Transverse colon (tissue), 4 donors: ENCODE measurements at regions not wholly inside any gene's neighbourhood (a gene's known extent, or its start where the extent isn't known, plus 50 kb on each side); places are given as distances from the start of the nearest gene placed in this dataset.

Experiments
- DNase-seq: peaks from one replicate; pipeline ENCODE4 v3.0.0-alpha.2; 2019
- H3K27ac ChIP-seq, 4 donors: fragments of 200-600 bp; sonication (generic); 2 replicates each; pipeline ENCODE4 v1.5.1; 2016 to 2018; ENCODE audit warnings: inconsistent platforms in 4 of 4
- H3K27me3 ChIP-seq: fragments of 200-600 bp; sonication (generic); 2 replicates; pipeline ENCODE4 v1.5.1; 2017; ENCODE audit warnings: inconsistent platforms
- H3K36me3 ChIP-seq, 4 donors: fragments of 200-600 bp; sonication (generic); 2 replicates each; pipeline ENCODE4 v1.5.1; 2017 to 2019; ENCODE audit warnings: inconsistent platforms in 4 of 4
- H3K4me1 ChIP-seq, 4 donors: fragments of 200-600 bp; sonication (generic); 2 replicates each; pipeline ENCODE4 v1.5.1; 2017 to 2020; ENCODE audit warnings: inconsistent platforms in 4 of 4
- H3K4me3 ChIP-seq, 4 donors: fragments of 200-600 bp; sonication (generic); 1 replicate in 1 of 4; 2 replicates in 3 of 4; pipeline versions ENCODE4 v1.5.1 to v1.6.1; 2017 to 2019; ENCODE audit warnings: inconsistent platforms in 4 of 4
- H3K9me3 ChIP-seq, 2 donors: fragments of 200-600 bp; sonication (generic); 2 replicates each; pipeline ENCODE4 v1.5.1; 2017 to 2019; ENCODE audit warnings: inconsistent platforms in 2 of 2
- CTCF ChIP-seq, 5 experiments: fragments of 200-600 bp in 3 of 5; fragments of 450-650 bp in 2 of 5; sonication (generic) in 3 of 5; IDR thresholded peaks; 1 replicate in 2 of 5; 2 replicates in 3 of 5; pipeline ENCODE4 v1.5.1; 2016 to 2017; ENCODE audit warnings: antibody characterized with exemption in 5 of 5, inconsistent platforms in 3 of 5, mild to moderate bottlenecking in 2 of 5, moderate library complexity in 1 of 5
- EP300 ChIP-seq: sonication (generic); formaldehyde crosslinking; IDR thresholded peaks from one replicate; pipeline ENCODE4 v1.6.1; 2017; ENCODE audit warnings: antibody characterized with exemption, low read depth
- POLR2A ChIP-seq: fragments of 450-650 bp; IDR thresholded peaks from one replicate; pipeline ENCODE4 v1.6.1; 2016; ENCODE audit warnings: antibody characterized with exemption, mild to moderate bottlenecking, moderate library complexity
- POLR2AphosphoS5 ChIP-seq, 3 donors: sonication (generic); formaldehyde crosslinking; IDR thresholded peaks; one replicate each; pipeline ENCODE4 v1.6.1; 2016; ENCODE audit warnings: antibody characterized with exemption in 3 of 3
- WGBS, 2 donors: methylation state at CpG; one replicate each; pipeline ENCODE4 v1.1.5; 2018; ENCODE audit warnings: low coverage in 1 of 2; 5-methylcytosine and 5-hydroxymethylcytosine counted together
- in situ Hi-C, 4 donors: fragments of 200-750 bp; cut with MboI; loops; one replicate each; pipeline versions ENCODE4 v1.15.0 to v1.15.1; 2017; ENCODE audit warnings: low sequenced_read_pairs in 3 of 4, low pct_ligation_motif_present in 1 of 4, low pct_unique_long_range_greater_than_20kb in 1 of 4
- intact Hi-C: fragments of 100-400 bp; cut with DNase I; formaldehyde crosslinking; loops from one replicate; pipeline ENCODE4 v1.15.1; 2023; ENCODE audit warnings: low total_unique reads

GRCh38 chr10:36354633-36355032 lies 712.5 kb upstream of the FZD8 start:
- intact Hi-C loops, result no loop called here

GRCh38 chr10:36351159-36351558 lies 709.1 kb upstream of the FZD8 start:
- intact Hi-C loops, result no loop called here
- Histone ChIP-seq H3K4me1 (no peaks in the 10 kb centered on the region), H3K27ac (no peak overlapping the region), H3K9me3 (no peaks in the 10 kb centered on the region), H3K36me3 (no peaks in the 10 kb centered on the region), H3K4me3 (no peak overlapping the region), H3K27me3 (no peaks in the 10 kb centered on the region)
- in situ Hi-C loops, result no loop called here
- no peak for DNase-seq
- 76 to 78% methylated on average over 1 to 2 of the region's 2 CpGs for WGBS, 2 donors
- TF ChIP-seq POLR2AphosphoS5 (IDR thresholded peaks at IDR 0.05) (peak in 1 of 3 donors; percentile 30), CTCF (IDR thresholded peaks at IDR 0.05) (no peak)

More at GRCh38 chr10:36354633-36355032, 712.5 kb upstream of the FZD8 start:
- no peaks in the 10 kb centered on the region for H3K36me3 ChIP-seq
- no peaks in the 10 kb centered on the region for H3K9me3 ChIP-seq
- H3K4me1 ChIP-seq, result no peaks in the 10 kb centered on the region
- DNase-seq, result no peak
- 58 to 85% methylated on average over 2 of the region's 2 CpGs for WGBS, 2 donors
- TF ChIP-seq POLR2AphosphoS5 (IDR thresholded peaks at IDR 0.05) (no peak), CTCF (IDR thresholded peaks at IDR 0.05) (no peak), EP300 (no peak), POLR2A (no peak)
- H3K27ac ChIP-seq, result no peak overlapping the region
- in situ Hi-C loops, result no loop called here
- H3K4me3 ChIP-seq, result no peak overlapping the region
- no peaks in the 10 kb centered on the region for H3K27me3 ChIP-seq

- no peaks in the 10 kb centered on the region for H3K9me3 ChIP-seq
- no peaks in the 10 kb centered on the region for H3K27me3 ChIP-seq
- H3K4me3 ChIP-seq, result no peak overlapping the region
- intact Hi-C loops (no loop called here), in situ Hi-C loops (no loop called here)
- no peaks in the 10 kb centered on the region for H3K4me1 ChIP-seq
- no peak overlapping the region for H3K27ac ChIP-seq
- TF ChIP-seq POLR2A (no peak), CTCF (IDR thresholded peaks at IDR 0.05) (no peak), POLR2AphosphoS5 (IDR thresholded peaks at IDR 0.05) (no peak), EP300 (no peak)
- WGBS, 2 donors, result 67 to 72% methylated on average over 3 to 8 of the region's 8 CpGs
- DNase-seq, result no peak
- H3K36me3 ChIP-seq, result no peaks in the 10 kb centered on the region
These were observed 707.5 kb upstream of the FZD8 start for GRCh38 chr10:36349445-36350078.

GRCh38 chr10:36345807-36346206 lies 703.7 kb upstream of the FZD8 start:
- intact Hi-C loops (no loop called here), in situ Hi-C loops (no loop called here)
- DNase-seq, result no peak
- Histone ChIP-seq H3K4me3 (no peak overlapping the region), H3K27me3 (no peaks in the 10 kb centered on the region), H3K36me3 (no peaks in the 10 kb centered on the region), H3K4me1 (no peaks in the 10 kb centered on the region), H3K9me3 (no peaks in the 10 kb centered on the region), H3K27ac (no peak overlapping the region)
- no peak for TF ChIP-seq CTCF (IDR thresholded peaks at IDR 0.05)
